ENCODE measurements at regions not wholly inside any gene's neighbourhood (a gene's known extent, or its start where the extent isn't known, plus 50 kb on each side); places are given as distances from the start of the nearest gene placed in this dataset.

GRCh38 chr9:11755951-11756350, 937.2 kb upstream of the TYRP1 start:
- Histone ChIP-seq H3K4me3 (no peak overlapping the region), H3K79me2 (no peaks in the 10 kb centered on the region), H4K20me1 (ENCODE audit: insufficient read depth, poor library complexity, severe bottlenecking) (no peaks in the 10 kb centered on the region), H3K9me2 (replicated peaks; ENCODE audit: insufficient read depth) (no peaks in the 10 kb centered on the region), H3K27ac (no peak overlapping the region), H3K9me3 (ENCODE audit: low read depth) (no peaks in the 10 kb centered on the region), H3K4me1 (ENCODE audit: insufficient read depth) (no peaks in the 10 kb centered on the region), H3K4me2 (no peak overlapping the region), H2AFZ (no peak overlapping the region), H3K36me3 (replicated peaks; ENCODE audit: insufficient read depth, low read depth) (no peaks in the 10 kb centered on the region), H3K27me3 (no peaks in the 10 kb centered on the region)
- TF ChIP-seq EZH2 (IDR thresholded peaks at IDR 0.05; ENCODE audit: borderline replicate concordance) (no peak), EZH2phosphoT487 (IDR thresholded peaks at IDR 0.05; ENCODE audit: low read depth, severe bottlenecking, unreplicated experiment) (no peak)
- TF ChIP-seq, protein P1, sequence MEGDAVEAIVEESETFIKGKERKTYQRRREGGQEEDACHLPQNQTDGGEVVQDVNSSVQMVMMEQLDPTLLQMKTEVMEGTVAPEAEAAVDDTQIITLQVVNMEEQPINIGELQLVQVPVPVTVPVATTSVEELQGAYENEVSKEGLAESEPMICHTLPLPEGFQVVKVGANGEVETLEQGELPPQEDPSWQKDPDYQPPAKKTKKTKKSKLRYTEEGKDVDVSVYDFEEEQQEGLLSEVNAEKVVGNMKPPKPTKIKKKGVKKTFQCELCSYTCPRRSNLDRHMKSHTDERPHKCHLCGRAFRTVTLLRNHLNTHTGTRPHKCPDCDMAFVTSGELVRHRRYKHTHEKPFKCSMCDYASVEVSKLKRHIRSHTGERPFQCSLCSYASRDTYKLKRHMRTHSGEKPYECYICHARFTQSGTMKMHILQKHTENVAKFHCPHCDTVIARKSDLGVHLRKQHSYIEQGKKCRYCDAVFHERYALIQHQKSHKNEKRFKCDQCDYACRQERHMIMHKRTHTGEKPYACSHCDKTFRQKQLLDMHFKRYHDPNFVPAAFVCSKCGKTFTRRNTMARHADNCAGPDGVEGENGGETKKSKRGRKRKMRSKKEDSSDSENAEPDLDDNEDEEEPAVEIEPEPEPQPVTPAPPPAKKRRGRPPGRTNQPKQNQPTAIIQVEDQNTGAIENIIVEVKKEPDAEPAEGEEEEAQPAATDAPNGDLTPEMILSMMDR (IDR thresholded peaks at IDR 0.05; ENCODE audit: poor library complexity), result no peak
- no peak for DNase-seq (ENCODE audit: low spot score)

- Histone ChIP-seq H3K4me3 (no peak overlapping the region), H4K20me1 (ENCODE audit: insufficient read depth, poor library complexity, severe bottlenecking) (no peaks in the 10 kb centered on the region), H3K27ac (no peak overlapping the region), H3K4me1 (ENCODE audit: insufficient read depth) (no peaks in the 10 kb centered on the region), H3K4me2 (no peak overlapping the region), H3K27me3 (no peaks in the 10 kb centered on the region), H3K9me3 (ENCODE audit: low read depth) (no peaks in the 10 kb centered on the region), H3K79me2 (no peaks in the 10 kb centered on the region), H2AFZ (no peak overlapping the region), H3K9me2 (replicated peaks; ENCODE audit: insufficient read depth) (no peaks in the 10 kb centered on the region), H3K36me3 (replicated peaks; ENCODE audit: insufficient read depth, low read depth) (no peaks in the 10 kb centered on the region)
- whole genome bisulfite sequencing (ENCODE audit: low lambda C conversion rate, missing lambda C conversion rate), result 91% methylated on average over 3 of the region's 3 CpGs
- DNase-seq (ENCODE audit: low spot score), result no peak
- TF ChIP-seq, protein P1 (IDR thresholded peaks at IDR 0.05; ENCODE audit: poor library complexity), result no peak
- TF ChIP-seq EZH2 (IDR thresholded peaks at IDR 0.05; ENCODE audit: borderline replicate concordance) (no peak), EZH2phosphoT487 (IDR thresholded peaks at IDR 0.05; ENCODE audit: low read depth, severe bottlenecking, unreplicated experiment) (no peak)
These were observed 935.8 kb upstream of the TYRP1 start for GRCh38 chr9:11757408-11757807.

DNA sequence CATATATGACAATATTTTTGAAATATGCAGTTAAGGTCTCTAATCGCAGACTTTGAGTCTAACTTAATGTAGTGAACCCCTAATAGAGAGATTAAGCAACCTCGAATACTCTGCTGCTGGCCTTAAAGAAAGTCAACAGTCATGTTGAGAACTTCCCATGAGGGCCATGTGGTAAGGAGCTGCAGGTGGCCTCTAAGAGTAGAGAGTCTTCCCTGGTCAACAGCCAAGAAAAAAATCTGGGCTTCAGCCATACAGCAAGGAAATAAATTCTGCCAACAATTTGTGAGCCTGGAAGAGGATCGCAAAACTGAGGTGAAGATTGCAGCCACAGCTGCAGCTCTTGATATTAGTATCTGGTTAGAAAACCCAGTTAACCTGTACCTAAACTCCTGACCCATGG, 935.2 kb upstream of the TYRP1 start:
- no peak for TF ChIP-seq EZH2 (IDR thresholded peaks at IDR 0.05; ENCODE audit: borderline replicate concordance)
- TF ChIP-seq EZH2phosphoT487 (IDR thresholded peaks at IDR 0.05; ENCODE audit: low read depth, severe bottlenecking, unreplicated experiment), result no peak
- TF ChIP-seq, protein P1 (IDR thresholded peaks at IDR 0.05; ENCODE audit: poor library complexity), result no peak
- no peaks in the 10 kb centered on the region for H3K9me2 ChIP-seq (replicated peaks; ENCODE audit: insufficient read depth)
- H3K9me3 ChIP-seq (ENCODE audit: low read depth), result no peaks in the 10 kb centered on the region
- no peak overlapping the region for H3K4me3 ChIP-seq
- no peaks in the 10 kb centered on the region for H4K20me1 ChIP-seq (ENCODE audit: insufficient read depth, poor library complexity, severe bottlenecking)
- no peaks in the 10 kb centered on the region for H3K79me2 ChIP-seq
- no peaks in the 10 kb centered on the region for H3K36me3 ChIP-seq (replicated peaks; ENCODE audit: insufficient read depth, low read depth)
- H2AFZ ChIP-seq, result no peak overlapping the region
- WGBS (ENCODE audit: low lambda C conversion rate, missing lambda C conversion rate), result 96% methylated on average over 3 of the region's 3 CpGs
- no peak overlapping the region for H3K27ac ChIP-seq
- no peak overlapping the region for H3K4me2 ChIP-seq
- H3K4me1 ChIP-seq (ENCODE audit: insufficient read depth), result no peaks in the 10 kb centered on the region
- no peaks in the 10 kb centered on the region for H3K27me3 ChIP-seq
- no peak for DNase-seq (ENCODE audit: low spot score)

GRCh38 chr9:11779971-11780370, 913.2 kb upstream of the TYRP1 start:
- Histone ChIP-seq H3K27me3 (no peaks in the 10 kb centered on the region), H2AFZ (no peak overlapping the region), H4K20me1 (ENCODE audit: insufficient read depth, poor library complexity, severe bottlenecking) (no peaks in the 10 kb centered on the region), H3K4me2 (no peak overlapping the region), H3K27ac (no peak overlapping the region), H3K79me2 (no peaks in the 10 kb centered on the region), H3K4me1 (ENCODE audit: insufficient read depth) (no peaks in the 10 kb centered on the region), H3K4me3 (no peak overlapping the region), H3K9me3 (ENCODE audit: low read depth) (no peaks in the 10 kb centered on the region), H3K9me2 (replicated peaks; ENCODE audit: insufficient read depth) (no peaks in the 10 kb centered on the region), H3K36me3 (replicated peaks; ENCODE audit: insufficient read depth, low read depth) (no peaks in the 10 kb centered on the region)
- TF ChIP-seq EZH2phosphoT487 (IDR thresholded peaks at IDR 0.05; ENCODE audit: low read depth, severe bottlenecking, unreplicated experiment) (no peak), EZH2 (IDR thresholded peaks at IDR 0.05; ENCODE audit: borderline replicate concordance) (no peak)
- TF ChIP-seq, protein P1 (IDR thresholded peaks at IDR 0.05; ENCODE audit: poor library complexity), result no peak
- no peak for DNase-seq (ENCODE audit: low spot score)
- WGBS (ENCODE audit: low lambda C conversion rate, missing lambda C conversion rate), result 87% methylated on average over 4 of the region's 4 CpGs

Measured in hepatocyte (in vitro differentiated cells).